GM12878 (cell line): ENCODE measurements at regions not wholly inside any gene's neighbourhood (a gene's known extent, or its start where the extent isn't known, plus 50 kb on each side); places are given as distances from the start of the nearest gene placed in this dataset.

Experiments used
- ATAC-seq: fragments of 200-7000 bp; cut with Tn5 transposase; 3 replicates; pipeline ENCODE4 v1.9.1; 2020; ENCODE audit warnings: mild to moderate bottlenecking, moderate library complexity
- BruUV-seq: library from RNA; stranded (reverse); fragments of 400-500 nt; replicated peaks from 2 replicates; lab custom pipeline; 2021; lab: Mats Ljungman, UMichigan
- CTCF ChIA-PET: fragments of 300-600 bp; sonication (Branson Sonifier 250); formaldehyde crosslinking; extraction: SDS; loops from one replicate; lab custom pipeline; 2021; ENCODE audit warnings: inconsistent platforms; lab: Yijun Ruan, JAX
- POLR2A ChIA-PET: fragments of 350-600 bp; formaldehyde crosslinking; extraction: SDS; loops from one replicate; lab custom pipeline; 2021; ENCODE audit warnings: inconsistent platforms; lab: Charles Lee
- RAD21 ChIA-PET: fragments of 300-600 bp; sonication (Branson Sonifier 250); formaldehyde crosslinking; loops from one replicate; lab custom pipeline; 2023; ENCODE audit warnings: antibody characterized with exemption; ENCODE audit not compliant: unreplicated experiment; lab: Charles Lee
- SMC1A ChIA-PET: fragments of 300-600 bp; sonication (Branson Sonifier 250); formaldehyde crosslinking; loops from one replicate; lab custom pipeline; 2023; ENCODE audit not compliant: unreplicated experiment, uncharacterized antibody; lab: Charles Lee
- DNase-seq: peaks from one replicate; pipeline ENCODE4 v3.0.0-alpha.2; 2011; ENCODE audit warnings: low read depth, low spot score
- FAIRE-seq: peaks from 3 replicates; lab custom pipeline; 2011; peaks lifted over from hg19 to GRCh38; lab: Jason Lieb, UNC
- H2AFZ ChIP-seq: 2 replicates; pipeline ENCODE4 v1.6.0; 2011; ENCODE audit warnings: low read depth, low read length, control low read depth; ENCODE audit not compliant: control insufficient read depth
- H3K27ac ChIP-seq: 2 replicates; pipeline ENCODE4 v1.5.1; 2011; ENCODE audit warnings: control low read depth; ENCODE audit not compliant: control insufficient read depth, insufficient read depth
- H3K27me3 ChIP-seq, 2 experiments: replicated peaks in 1 of 2; 2 replicates each; pipeline versions ENCODE4 v1.6.0 to v1.6.1; 2011; ENCODE audit warnings: low read length in 1 of 2; ENCODE audit not compliant: control insufficient read depth in 2 of 2, insufficient read depth in 2 of 2
- H3K36me3 ChIP-seq, 2 experiments: 2 replicates each; pipeline ENCODE4 v1.5.1; 2011; ENCODE audit warnings: low read length in 1 of 2; ENCODE audit not compliant: control insufficient read depth in 2 of 2, insufficient read depth in 2 of 2
- H3K4me1 ChIP-seq: 2 replicates; pipeline ENCODE4 v1.6.1; 2011; ENCODE audit warnings: mild to moderate bottlenecking, low read length, moderate library complexity, mixed read lengths; ENCODE audit not compliant: control insufficient read depth, insufficient read depth
- H3K4me2 ChIP-seq: 2 replicates; pipeline ENCODE4 v1.6.0; 2011; ENCODE audit warnings: control low read depth; ENCODE audit not compliant: control insufficient read depth, insufficient read depth
- H3K4me3 ChIP-seq: fragments of 200-600 bp; sonication (generic); 2 replicates; pipeline ENCODE4 v1.5.1; 2016
- H3K79me2 ChIP-seq: 2 replicates; pipeline ENCODE4 v1.6.0; 2011; ENCODE audit warnings: low read length; ENCODE audit not compliant: control insufficient read depth, insufficient read depth
- H3K9ac ChIP-seq: 2 replicates; pipeline ENCODE4 v1.8.0; 2011; ENCODE audit warnings: low read length, control low read depth, mixed read lengths; ENCODE audit not compliant: control insufficient read depth, insufficient read depth
- H3K9me3 ChIP-seq: replicated peaks from 3 replicates; pipeline ENCODE4 v1.5.1; 2011; ENCODE audit warnings: mild to moderate bottlenecking, low read length; ENCODE audit not compliant: control insufficient read depth, insufficient read depth
- H4K20me1 ChIP-seq: 2 replicates; pipeline ENCODE4 v1.6.0; 2011; ENCODE audit not compliant: control insufficient read depth, insufficient read depth
- ASH2L ChIP-seq: fragments of 300-600, 200-600 bp; sonication (generic); IDR thresholded peaks from 2 replicates; pipeline ENCODE4 v1.6.1; 2017; ENCODE audit warnings: low read depth, mild to moderate bottlenecking, borderline replicate concordance
- ATF7 ChIP-seq: fragments of 450-650 bp; IDR thresholded peaks from 2 replicates; pipeline ENCODE4 v1.6.1; 2016; ENCODE audit warnings: low read depth, mild to moderate bottlenecking
- E2F4 ChIP-seq: IDR thresholded peaks from 2 replicates; pipeline ENCODE4 v1.6.1; 2012; ENCODE audit warnings: low read depth, low read length, improper control_type of control experiment
- ESRRA ChIP-seq: IDR thresholded peaks from 2 replicates; pipeline ENCODE4 v1.6.1; 2012; ENCODE audit warnings: mild to moderate bottlenecking, low read length, improper control_type of control experiment
- IRF4 ChIP-seq: IDR thresholded peaks from 2 replicates; pipeline ENCODE4 v1.6.1; 2011; ENCODE audit warnings: low read depth, low read length
- MTA2 ChIP-seq: fragments of 450-650 bp; IDR thresholded peaks from 2 replicates; pipeline ENCODE4 v1.6.1; 2016; ENCODE audit warnings: low read depth, mild to moderate bottlenecking, moderate library complexity
- POLR2AphosphoS5 ChIP-seq: IDR thresholded peaks from 2 replicates; pipeline ENCODE4 v1.6.1; 2011; ENCODE audit warnings: mild to moderate bottlenecking, low read length, inconsistent platforms
- RAD21 ChIP-seq: IDR thresholded peaks from 2 replicates; pipeline ENCODE4 v1.6.1; 2011; ENCODE audit warnings: mild to moderate bottlenecking, low read depth, low read length, moderate library complexity; ENCODE audit not compliant: insufficient read depth
- REST ChIP-seq: IDR thresholded peaks from 2 replicates; pipeline ENCODE4 v1.6.1; 2012; ENCODE audit warnings: mild to moderate bottlenecking, low read depth, low read length
- SIN3A ChIP-seq: IDR thresholded peaks from 2 replicates; pipeline ENCODE4 v1.6.1; 2012; ENCODE audit warnings: low read depth, low read length, improper control_type of control experiment
- WRNIP1 ChIP-seq: IDR thresholded peaks from 2 replicates; pipeline ENCODE4 v1.6.1; 2011; ENCODE audit warnings: low read depth, low read length, improper control_type of control experiment, borderline replicate concordance
- WGBS: methylation state at CpG from one replicate; pipeline ENCODE4 v1.1.6; 2016; ENCODE audit warnings: low lambda C conversion rate; ENCODE audit not compliant: insufficient replicate concordance, insufficient coverage; ENCODE audit errors: missing lambda C conversion rate; 5-methylcytosine and 5-hydroxymethylcytosine counted together
- in situ Hi-C: fragments of 300-500 bp; cut with MboI; formaldehyde crosslinking; loops from 9 replicates; pipeline ENCODE4 v1.14.3; 2018; ENCODE audit warnings: mixed read lengths
- intact Hi-C: fragments of 100-400 bp; cut with micrococcal nuclease; formaldehyde crosslinking; loops from one replicate; pipeline ENCODE4 v1.14.2; 2022; ENCODE audit not compliant: unreplicated experiment

GRCh38 chr6:86471791-86472190, 465.5 kb upstream of the HTR1E start:
- no peaks in the 10 kb centered on the region for H4K20me1 ChIP-seq
- no peak overlapping the region for H3K27ac ChIP-seq
- CTCF ChIA-PET = no interaction called here
- no TSS peak for BruUV-seq
- intact Hi-C loops (no loop called here), in situ Hi-C loops (no loop called here)
- ATAC-seq (no peak), DNase-seq (no peak), FAIRE-seq (no peak)
- no peaks in the 10 kb centered on the region for H3K4me1 ChIP-seq
- POLR2A ChIA-PET = no interaction called here
- no peak for TF ChIP-seq MTA2
- no peak for TF ChIP-seq REST
- no peak for TF ChIP-seq IRF4
- TF ChIP-seq ASH2L = no peak
- no peak for TF ChIP-seq E2F4
- TF ChIP-seq ATF7 = no peak
- no peak for TF ChIP-seq WRNIP1
- no peak for TF ChIP-seq SIN3A
- TF ChIP-seq ESRRA = no peak
- TF ChIP-seq RAD21 = no peak
- TF ChIP-seq POLR2AphosphoS5 = no peak
- no peaks in the 10 kb centered on the region for H3K27me3 ChIP-seq
- no peak overlapping the region for H3K4me2 ChIP-seq
- WGBS = 10% methylated on average over 3 of the region's 3 CpGs
- H3K4me3 ChIP-seq = no peak overlapping the region
- H2AFZ ChIP-seq = no peak overlapping the region
- H3K9ac ChIP-seq = no peak overlapping the region
- no peaks in the 10 kb centered on the region for H3K79me2 ChIP-seq
- H3K36me3 ChIP-seq = no peaks in the 10 kb centered on the region
- H3K9me3 ChIP-seq = no peaks in the 10 kb centered on the region
- SMC1A ChIA-PET = interaction anchor here (1.2 kb wide), 1 partner anchor 144 kb away, joined by 3 read pairs; no protein-coding TSS in a partner anchor
- RAD21 ChIA-PET = no interaction called here
